Epidermal melanocyte (primary cell): ENCODE measurements at regions not wholly inside any gene's neighbourhood (a gene's known extent, or its start where the extent isn't known, plus 50 kb on each side); places are given as distances from the start of the nearest gene placed in this dataset.

ENCODE experiments used
- DNase-seq: peaks from one replicate; pipeline ENCODE4 v3.0.0; 2011; ENCODE audit warnings: low spot score; ENCODE audit not compliant: insufficient read length

GRCh38 chr1:227374846-227375245 lies 56.6 kb upstream of the CDC42BPA start:
- no peak for DNase-seq

GRCh38 chr1:227372726-227373130 lies 54.4 kb upstream of the CDC42BPA start:
- DNase-seq, result no peak

GRCh38 chr1:227370533-227371254 lies 52.4 kb upstream of the CDC42BPA start:
- DNase-seq, result no peak

GRCh38 chr1:227369102-227369760 lies 50.9 kb upstream of the CDC42BPA start:
- DNase-seq, result no peak
